ENCODE measurements at regions not wholly inside any gene's neighbourhood (a gene's known extent, or its start where the extent isn't known, plus 50 kb on each side); places are given as distances from the start of the nearest gene placed in this dataset.

GRCh38 chr3:194235160-194235559 is 99.2 kb downstream of the HES1 start:
- peaks cover 9% of the 10 kb centered on the region for H3K4me1 ChIP-seq
- no peaks in the 10 kb centered on the region for H3K36me3 ChIP-seq
- H2AFZ ChIP-seq (replicated peaks), result no peak overlapping the region
- no peaks in the 10 kb centered on the region for H3K9me3 ChIP-seq (ENCODE audit: low read depth)
- H3K27ac ChIP-seq, result no peak overlapping the region
- H3K4me3 Mint-ChIP-seq, result no peak overlapping the region
- H3K27me3 Mint-ChIP-seq (ENCODE audit: insufficient read depth, low read depth), result peaks cover 10% of the 10 kb centered on the region
- no peaks in the 10 kb centered on the region for H3K79me2 ChIP-seq (ENCODE audit: low read depth)
- DNase-seq (ENCODE audit: low spot score), result no peak
- H3K9ac ChIP-seq, result no peak overlapping the region
- no peaks in the 10 kb centered on the region for H3K27me3 ChIP-seq
- peaks cover 2% of the 10 kb centered on the region for H3F3A ChIP-seq (ENCODE audit: low read depth)
- H3K36me3 Mint-ChIP-seq, result no peaks in the 10 kb centered on the region
- TF ChIP-seq EZH2phosphoT487 (IDR thresholded peaks at IDR 0.05) (no peak), EZH2 (IDR thresholded peaks at IDR 0.05) (no peak)
- TF ChIP-seq, protein P1, sequence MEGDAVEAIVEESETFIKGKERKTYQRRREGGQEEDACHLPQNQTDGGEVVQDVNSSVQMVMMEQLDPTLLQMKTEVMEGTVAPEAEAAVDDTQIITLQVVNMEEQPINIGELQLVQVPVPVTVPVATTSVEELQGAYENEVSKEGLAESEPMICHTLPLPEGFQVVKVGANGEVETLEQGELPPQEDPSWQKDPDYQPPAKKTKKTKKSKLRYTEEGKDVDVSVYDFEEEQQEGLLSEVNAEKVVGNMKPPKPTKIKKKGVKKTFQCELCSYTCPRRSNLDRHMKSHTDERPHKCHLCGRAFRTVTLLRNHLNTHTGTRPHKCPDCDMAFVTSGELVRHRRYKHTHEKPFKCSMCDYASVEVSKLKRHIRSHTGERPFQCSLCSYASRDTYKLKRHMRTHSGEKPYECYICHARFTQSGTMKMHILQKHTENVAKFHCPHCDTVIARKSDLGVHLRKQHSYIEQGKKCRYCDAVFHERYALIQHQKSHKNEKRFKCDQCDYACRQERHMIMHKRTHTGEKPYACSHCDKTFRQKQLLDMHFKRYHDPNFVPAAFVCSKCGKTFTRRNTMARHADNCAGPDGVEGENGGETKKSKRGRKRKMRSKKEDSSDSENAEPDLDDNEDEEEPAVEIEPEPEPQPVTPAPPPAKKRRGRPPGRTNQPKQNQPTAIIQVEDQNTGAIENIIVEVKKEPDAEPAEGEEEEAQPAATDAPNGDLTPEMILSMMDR (IDR thresholded peaks at IDR 0.05), result no peak
- H3K4me2 ChIP-seq, result no peak overlapping the region
- peaks cover 4% of the 10 kb centered on the region for H3K4me1 Mint-ChIP-seq
- H3K9me3 Mint-ChIP-seq, result peaks cover 15% of the 10 kb centered on the region
- H3K27ac Mint-ChIP-seq, result no peak overlapping the region
- no peak overlapping the region for H3K4me3 ChIP-seq
- H4K20me1 ChIP-seq (ENCODE audit: low read depth), result no peaks in the 10 kb centered on the region

- H3K4me1 ChIP-seq, result peaks cover 3% of the 10 kb centered on the region
- H2AFZ ChIP-seq (replicated peaks), result peak overlapping the region; percentile 45
- H3K9me3 ChIP-seq (ENCODE audit: low read depth), result no peaks in the 10 kb centered on the region
- no peaks in the 10 kb centered on the region for H3K36me3 ChIP-seq
- peaks cover 2% of the 10 kb centered on the region for H3K4me1 Mint-ChIP-seq
- no peaks in the 10 kb centered on the region for H4K20me1 ChIP-seq (ENCODE audit: low read depth)
- H3K9ac ChIP-seq, result no peak overlapping the region
- H3K36me3 Mint-ChIP-seq, result no peaks in the 10 kb centered on the region
- DNase-seq (ENCODE audit: low spot score), result no peak
- H3K27ac ChIP-seq, result no peak overlapping the region
- TF ChIP-seq EZH2phosphoT487 (IDR thresholded peaks at IDR 0.05), result no peak
- no peak for TF ChIP-seq EZH2 (IDR thresholded peaks at IDR 0.05)
- TF ChIP-seq, protein P1 (IDR thresholded peaks at IDR 0.05), result no peak
- H3K79me2 ChIP-seq (ENCODE audit: low read depth), result no peaks in the 10 kb centered on the region
- peaks cover 7% of the 10 kb centered on the region for H3K27me3 Mint-ChIP-seq (ENCODE audit: insufficient read depth, low read depth)
- H3K27ac Mint-ChIP-seq, result no peak overlapping the region
- H3F3A ChIP-seq (ENCODE audit: low read depth), result no peaks in the 10 kb centered on the region
- no peak overlapping the region for H3K4me3 Mint-ChIP-seq
- H3K4me2 ChIP-seq, result no peak overlapping the region
- no peaks in the 10 kb centered on the region for H3K27me3 ChIP-seq
- peaks cover 13% of the 10 kb centered on the region for H3K9me3 Mint-ChIP-seq
- no peak overlapping the region for H3K4me3 ChIP-seq
These were observed 101.2 kb downstream of the HES1 start for GRCh38 chr3:194237110-194237509.

- no peak overlapping the region for H3K27ac Mint-ChIP-seq
- Histone ChIP-seq H3F3A (ENCODE audit: low read depth) (no peaks in the 10 kb centered on the region), H3K4me1 (peaks cover under 1% of the 10 kb centered on the region), H3K4me2 (no peak overlapping the region), H3K79me2 (ENCODE audit: low read depth) (no peaks in the 10 kb centered on the region), H3K36me3 (no peaks in the 10 kb centered on the region), H3K9me3 (ENCODE audit: low read depth) (no peaks in the 10 kb centered on the region), H4K20me1 (ENCODE audit: low read depth) (no peaks in the 10 kb centered on the region), H3K9ac (no peak overlapping the region), H2AFZ (replicated peaks) (no peak overlapping the region), H3K4me3 (no peak overlapping the region), H3K27ac (no peak overlapping the region), H3K27me3 (no peaks in the 10 kb centered on the region)
- TF ChIP-seq EZH2phosphoT487 (IDR thresholded peaks at IDR 0.05), result no peak
- TF ChIP-seq, protein P1 (IDR thresholded peaks at IDR 0.05), result no peak
- TF ChIP-seq EZH2 (IDR thresholded peaks at IDR 0.05), result no peak
- DNase-seq (ENCODE audit: low spot score), result no peak
- H3K27me3 Mint-ChIP-seq (ENCODE audit: insufficient read depth, low read depth), result peaks cover 13% of the 10 kb centered on the region
- H3K4me3 Mint-ChIP-seq, result no peak overlapping the region
- H3K36me3 Mint-ChIP-seq, result no peaks in the 10 kb centered on the region
- H3K9me3 Mint-ChIP-seq, result peaks cover 11% of the 10 kb centered on the region
- peaks cover 4% of the 10 kb centered on the region for H3K4me1 Mint-ChIP-seq
These were observed 104.8 kb downstream of the HES1 start for GRCh38 chr3:194240766-194241165.

Measured in neural progenitor cell (in vitro differentiated cells).